Loucy (cell line): ENCODE measurements at regions not wholly inside any gene's neighbourhood (a gene's known extent, or its start where the extent isn't known, plus 50 kb on each side); places are given as distances from the start of the nearest gene placed in this dataset.
"Not testable (repeated sequence)": the region's sequence is repeated elsewhere in the genome, so short reads cannot be mapped to it uniquely, and the experiment has no call there.

ENCODE experiments used
- H2AFZ ChIP-seq: fragments of 200-600 bp; sonication (generic); 2 replicates; pipeline ENCODE4 v1.6.0; 2016; ENCODE audit warnings: antibody characterized with exemption, mild to moderate bottlenecking, low read length, moderate library complexity
- H3F3A ChIP-seq: fragments of 200-600 bp; 2 replicates; pipeline ENCODE4 v1.6.0; 2016; ENCODE audit warnings: antibody characterized with exemption, low read depth, mild to moderate bottlenecking
- H3K27me3 ChIP-seq: fragments of 200-600 bp; sonication (generic); 2 replicates; pipeline ENCODE4 v1.6.1; 2014; ENCODE audit warnings: low read length, mild to moderate bottlenecking; ENCODE audit not compliant: insufficient read depth, poor library complexity, severe bottlenecking
- H3K36me3 ChIP-seq: fragments of 200-600 bp; sonication (generic); 2 replicates; pipeline ENCODE4 v1.6.1; 2016; ENCODE audit warnings: low read length; ENCODE audit not compliant: insufficient read depth
- H3K4me1 ChIP-seq: fragments of 200-600 bp; sonication (generic); 2 replicates; pipeline ENCODE4 v1.5.1; 2014; ENCODE audit warnings: low read length, mild to moderate bottlenecking; ENCODE audit not compliant: insufficient read depth, poor library complexity, severe bottlenecking
- H3K4me2 ChIP-seq: fragments of 200-600 bp; sonication (generic); 2 replicates; pipeline ENCODE4 v1.6.0; 2014; ENCODE audit warnings: antibody characterized with exemption, low read length, low read depth, mild to moderate bottlenecking; ENCODE audit not compliant: poor library complexity, severe bottlenecking
- H3K4me3 ChIP-seq: fragments of 200-600 bp; sonication (generic); 2 replicates; pipeline ENCODE4 v1.5.1; 2014; ENCODE audit warnings: low read length, mild to moderate bottlenecking, mixed read lengths; ENCODE audit not compliant: poor library complexity, severe bottlenecking
- H3K79me2 ChIP-seq: fragments of 200-600 bp; sonication (generic); 2 replicates; pipeline ENCODE4 v1.6.1; 2014; ENCODE audit warnings: low read length; ENCODE audit not compliant: insufficient read depth
- H3K9ac ChIP-seq: fragments of 200-600 bp; sonication (generic); 2 replicates; pipeline ENCODE4 v1.6.0; 2014; ENCODE audit warnings: mild to moderate bottlenecking, low read depth, low read length, moderate library complexity; ENCODE audit not compliant: poor library complexity, severe bottlenecking
- H3K9me2 ChIP-seq: fragments of 200-600 bp; sonication (generic); replicated peaks from 2 replicates; pipeline ENCODE4 v1.6.1; 2016; ENCODE audit warnings: low read depth, low read length, mixed read lengths
- H3K9me3 ChIP-seq: fragments of 200-600 bp; sonication (generic); 2 replicates; pipeline ENCODE4 v1.6.1; 2014; ENCODE audit warnings: mild to moderate bottlenecking, antibody characterized with exemption, low read length, low read depth; ENCODE audit not compliant: insufficient read depth
- H4K20me1 ChIP-seq: fragments of 200-600 bp; sonication (generic); 2 replicates; pipeline ENCODE4 v1.6.0; 2014; ENCODE audit warnings: antibody characterized with exemption, low read length, mild to moderate bottlenecking; ENCODE audit not compliant: insufficient read depth, poor library complexity, severe bottlenecking
- CTCF ChIP-seq: fragments of 200-600 bp; sonication (generic); conservative IDR thresholded peaks from 2 replicates; pipeline ENCODE4 v1.5.1; 2014; ENCODE audit warnings: mild to moderate bottlenecking, antibody characterized with exemption, low read length
- EZH2phosphoT487 ChIP-seq: fragments of 200-600 bp; IDR thresholded peaks from 2 replicates; pipeline ENCODE4 v1.6.1; 2018; ENCODE audit warnings: antibody characterized with exemption, mild to moderate bottlenecking, moderate library complexity, borderline replicate concordance

GRCh38 chr2:16750175-16750924 is 84.7 kb upstream of the CYRIA start:
- no peaks in the 10 kb centered on the region for H3K27me3 ChIP-seq
- H3K9me3 ChIP-seq = no peaks in the 10 kb centered on the region
- H2AFZ ChIP-seq = no peak overlapping the region
- H3K79me2 ChIP-seq = no peaks in the 10 kb centered on the region
- no peaks in the 10 kb centered on the region for H3K36me3 ChIP-seq
- H3K4me3 ChIP-seq = no peak overlapping the region
- H3K4me2 ChIP-seq = no peak overlapping the region
- H3F3A ChIP-seq = no peaks in the 10 kb centered on the region
- no peaks in the 10 kb centered on the region for H3K9me2 ChIP-seq
- TF ChIP-seq EZH2phosphoT487 (no peak), CTCF (no peak)
- no peaks in the 10 kb centered on the region for H3K4me1 ChIP-seq
- no peak overlapping the region for H3K9ac ChIP-seq
- no peaks in the 10 kb centered on the region for H4K20me1 ChIP-seq

GRCh38 chr2:16748511-16749266 is 83.1 kb upstream of the CYRIA start:
- H3K4me2 ChIP-seq, H3K9me3 ChIP-seq, H3K9me2 ChIP-seq, H3F3A ChIP-seq, H3K27me3 ChIP-seq, H3K4me1 ChIP-seq, H2AFZ ChIP-seq, H3K36me3 ChIP-seq, H3K9ac ChIP-seq, H4K20me1 ChIP-seq, H3K4me3 ChIP-seq, H3K79me2 ChIP-seq: not testable (repeated sequence)

GRCh38 chr2:16747689-16748088 is 82.1 kb upstream of the CYRIA start:
- no peak overlapping the region for H3K4me2 ChIP-seq
- TF ChIP-seq CTCF (no peak), EZH2phosphoT487 (no peak)
- H3K36me3 ChIP-seq = no peaks in the 10 kb centered on the region

More at GRCh38 chr2:16747689-16748088, 82.1 kb upstream of the CYRIA start:
- Histone ChIP-seq H3K27me3 (no peaks in the 10 kb centered on the region), H3K9me2 (no peaks in the 10 kb centered on the region), H2AFZ (no peak overlapping the region), H3K4me3 (no peak overlapping the region), H3F3A (no peaks in the 10 kb centered on the region), H3K4me1 (no peaks in the 10 kb centered on the region), H4K20me1 (no peaks in the 10 kb centered on the region), H3K79me2 (no peaks in the 10 kb centered on the region), H3K9ac (no peak overlapping the region), H3K9me3 (no peaks in the 10 kb centered on the region)
